Esophagus muscularis mucosa (tissue), 3 donors: ENCODE measurements at regions not wholly inside any gene's neighbourhood (a gene's known extent, or its start where the extent isn't known, plus 50 kb on each side); places are given as distances from the start of the nearest gene placed in this dataset.

Experiments
- POLR2A ChIP-seq: fragments of 450-650 bp; IDR thresholded peaks from one replicate; pipeline ENCODE4 v1.6.1; 2017; ENCODE audit warnings: antibody characterized with exemption, moderate library complexity, mild to moderate bottlenecking, low read depth
- TF ChIP-seq, protein P1 (sequence below), 3 experiments: fragments of 200-600 bp in 2 of 3; fragments of 450-650 bp in 1 of 3; sonication (generic) in 2 of 3; IDR thresholded peaks; one replicate each; pipeline ENCODE4 v1.5.1; 2017 to 2019; ENCODE audit warnings: antibody characterized with exemption in 3 of 3, mild to moderate bottlenecking in 2 of 3, moderate library complexity in 1 of 3

DNA sequence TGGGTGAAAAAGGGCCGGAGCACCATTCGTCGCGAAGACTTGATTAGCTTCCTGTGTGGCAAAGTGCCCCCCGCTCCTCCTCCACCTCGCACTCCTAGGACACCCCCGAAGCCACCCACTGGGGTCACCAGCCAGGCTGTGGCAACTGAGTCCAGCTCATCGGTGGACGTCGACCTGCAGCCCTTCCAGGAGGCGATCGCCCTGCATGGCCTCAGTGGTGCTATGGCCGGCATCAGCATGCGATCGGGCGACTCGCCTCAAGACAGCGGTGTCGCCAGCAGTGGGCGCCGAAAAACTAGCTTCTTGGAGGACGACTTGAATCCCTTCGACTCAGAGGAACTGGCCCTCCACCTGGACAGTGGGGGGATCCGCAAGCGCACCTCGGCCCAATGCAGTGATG is 126.8 kb upstream of the CXorf66 start:
- TF ChIP-seq, protein P1, sequence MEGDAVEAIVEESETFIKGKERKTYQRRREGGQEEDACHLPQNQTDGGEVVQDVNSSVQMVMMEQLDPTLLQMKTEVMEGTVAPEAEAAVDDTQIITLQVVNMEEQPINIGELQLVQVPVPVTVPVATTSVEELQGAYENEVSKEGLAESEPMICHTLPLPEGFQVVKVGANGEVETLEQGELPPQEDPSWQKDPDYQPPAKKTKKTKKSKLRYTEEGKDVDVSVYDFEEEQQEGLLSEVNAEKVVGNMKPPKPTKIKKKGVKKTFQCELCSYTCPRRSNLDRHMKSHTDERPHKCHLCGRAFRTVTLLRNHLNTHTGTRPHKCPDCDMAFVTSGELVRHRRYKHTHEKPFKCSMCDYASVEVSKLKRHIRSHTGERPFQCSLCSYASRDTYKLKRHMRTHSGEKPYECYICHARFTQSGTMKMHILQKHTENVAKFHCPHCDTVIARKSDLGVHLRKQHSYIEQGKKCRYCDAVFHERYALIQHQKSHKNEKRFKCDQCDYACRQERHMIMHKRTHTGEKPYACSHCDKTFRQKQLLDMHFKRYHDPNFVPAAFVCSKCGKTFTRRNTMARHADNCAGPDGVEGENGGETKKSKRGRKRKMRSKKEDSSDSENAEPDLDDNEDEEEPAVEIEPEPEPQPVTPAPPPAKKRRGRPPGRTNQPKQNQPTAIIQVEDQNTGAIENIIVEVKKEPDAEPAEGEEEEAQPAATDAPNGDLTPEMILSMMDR (IDR thresholded peaks at IDR 0.05), result no peak
- TF ChIP-seq POLR2A, result no peak
